Esophagus squamous epithelium (tissue), 4 donors: ENCODE measurements at regions not wholly inside any gene's neighbourhood (a gene's known extent, or its start where the extent isn't known, plus 50 kb on each side); places are given as distances from the start of the nearest gene placed in this dataset.

Experiments
- CTCF ChIP-seq, 6 experiments: fragments of 450-650 bp in 4 of 6; fragments of 200-600 bp in 2 of 6; sonication (generic) in 2 of 6; IDR thresholded peaks; one replicate each; pipeline ENCODE4 v1.5.1; 2016 to 2019; ENCODE audit warnings: antibody characterized with exemption in 6 of 6, mild to moderate bottlenecking in 4 of 6, moderate library complexity in 4 of 6
- POLR2A ChIP-seq, 4 donors: fragments of 450-650 bp; IDR thresholded peaks; one replicate each; pipeline ENCODE4 v1.6.1; 2017; ENCODE audit warnings: antibody characterized with exemption in 4 of 4, mild to moderate bottlenecking in 4 of 4, moderate library complexity in 3 of 4

GRCh38 chr18:76616373-76616772 is 121.3 kb upstream of the ZNF516 start:
- TF ChIP-seq POLR2A (IDR thresholded peaks at IDR 0.05) (no peak), CTCF (IDR thresholded peaks at IDR 0.05) (no peak)
